IMR-90 (cell line): ENCODE measurements at regions not wholly inside any gene's neighbourhood (a gene's known extent, or its start where the extent isn't known, plus 50 kb on each side); places are given as distances from the start of the nearest gene placed in this dataset.

Experiments used
- CTCF ChIP-seq: conservative IDR thresholded peaks from 2 replicates; pipeline ENCODE4 v1.5.1; 2012; ENCODE audit warnings: mild to moderate bottlenecking, low read depth, low read length, improper control_type of control experiment
- ELK1 ChIP-seq: fragments of 150-350 bp; IDR thresholded peaks from 2 replicates; pipeline ENCODE4 v1.6.1; 2016; ENCODE audit warnings: low read depth, mild to moderate bottlenecking, low read length, moderate library complexity, borderline replicate concordance
- MAFK ChIP-seq: IDR thresholded peaks from 2 replicates; pipeline ENCODE4 v1.6.1; 2012; ENCODE audit warnings: low read depth, low read length, improper control_type of control experiment
- MAZ ChIP-seq: IDR thresholded peaks from 2 replicates; pipeline ENCODE4 v1.6.1; 2012; ENCODE audit warnings: low read depth, mild to moderate bottlenecking, low read length, improper control_type of control experiment, moderate library complexity, borderline replicate concordance
- MXI1 ChIP-seq: IDR thresholded peaks from 2 replicates; pipeline ENCODE4 v1.6.1; 2012; ENCODE audit warnings: low read depth, mild to moderate bottlenecking, low read length, moderate library complexity, borderline replicate concordance
- POLR2A ChIP-seq: IDR thresholded peaks from 2 replicates; pipeline ENCODE4 v1.6.1; 2012; ENCODE audit warnings: mild to moderate bottlenecking, low read depth, low read length
- RAD21 ChIP-seq: IDR thresholded peaks from 2 replicates; pipeline ENCODE4 v1.6.1; 2012; ENCODE audit warnings: low read length, improper control_type of control experiment
- RCOR1 ChIP-seq: IDR thresholded peaks from 2 replicates; pipeline ENCODE4 v1.6.1; 2012; ENCODE audit warnings: mild to moderate bottlenecking, low read length, improper control_type of control experiment; ENCODE audit not compliant: insufficient replicate concordance
- RFX5 ChIP-seq: IDR thresholded peaks from 2 replicates; pipeline ENCODE4 v1.8.0; 2012; ENCODE audit warnings: low read depth, mild to moderate bottlenecking, low read length, moderate library complexity
- SMC3 ChIP-seq: fragments of 150-350 bp; IDR thresholded peaks from 2 replicates; pipeline ENCODE4 v1.6.1; 2016; ENCODE audit warnings: low read depth, mild to moderate bottlenecking, antibody characterized with exemption, low read length, moderate library complexity
- USF2 ChIP-seq: fragments of 150-350 bp; IDR thresholded peaks from 2 replicates; pipeline ENCODE4 v1.6.1; 2017; ENCODE audit warnings: mild to moderate bottlenecking, antibody characterized with exemption, low read length, low read depth

- TF ChIP-seq RFX5 = no peak
- TF ChIP-seq MAZ = no peak
- no peak for TF ChIP-seq CTCF
- TF ChIP-seq RAD21 = no peak
- no peak for TF ChIP-seq POLR2A
- TF ChIP-seq SMC3 = no peak
- TF ChIP-seq ELK1 = no peak
- no peak for TF ChIP-seq MAFK
- TF ChIP-seq RCOR1 = no peak
- TF ChIP-seq USF2 = no peak
- no peak for TF ChIP-seq MXI1
Measured at GRCh38 chr12:61706783-61707182, 553.4 kb upstream of the USP15 start.
